ENCODE measurements at regions not wholly inside any gene's neighbourhood (a gene's known extent, or its start where the extent isn't known, plus 50 kb on each side); places are given as distances from the start of the nearest gene placed in this dataset.

GRCh38 chr13:78777396-78777795 lies 118.4 kb upstream of the OBI1 start:
- TF ChIP-seq CTCF (IDR thresholded peaks at IDR 0.05; ENCODE audit: low read depth, low read length, poor library complexity, severe bottlenecking): no peak
- no peak for TF ChIP-seq EZH2phosphoT487 (IDR thresholded peaks at IDR 0.05; ENCODE audit: borderline replicate concordance, low read length)
- no peaks in the 10 kb centered on the region for H3K4me1 ChIP-seq (ENCODE audit: control insufficient read depth, low read length)
- H3K9me2 ChIP-seq (replicated peaks; ENCODE audit: control insufficient read depth, low read length): no peaks in the 10 kb centered on the region
- H3F3A ChIP-seq (ENCODE audit: control insufficient read depth, insufficient read depth): no peaks in the 10 kb centered on the region
- H3K79me2 ChIP-seq (ENCODE audit: control insufficient read depth, low read length): no peaks in the 10 kb centered on the region
- no peaks in the 10 kb centered on the region for H3K36me3 ChIP-seq (ENCODE audit: control insufficient read depth, low read length)
- H3K27ac ChIP-seq (ENCODE audit: low read depth, low read length): no peak overlapping the region
- no peaks in the 10 kb centered on the region for H4K20me1 ChIP-seq (ENCODE audit: control insufficient read depth, insufficient read depth, low read depth, low read length)
- H3K27me3 ChIP-seq (ENCODE audit: control insufficient read depth, low read length): 0 out of 2 replicates have a peak, but pooled peaks cover 2% of the 10 kb centered on the region
- no peak overlapping the region for H3K4me3 ChIP-seq (ENCODE audit: low read length)
- H3K4me2 ChIP-seq (ENCODE audit: low read length): no peak overlapping the region
- H3K9me3 ChIP-seq (ENCODE audit: control insufficient read depth, insufficient read depth, low read length): no peaks in the 10 kb centered on the region

GRCh38 chr13:78772933-78773332 lies 114.0 kb upstream of the OBI1 start:
- Histone ChIP-seq H3F3A (ENCODE audit: control insufficient read depth, insufficient read depth) (no peaks in the 10 kb centered on the region), H3K9me2 (replicated peaks; ENCODE audit: control insufficient read depth, low read length) (no peaks in the 10 kb centered on the region), H3K36me3 (ENCODE audit: control insufficient read depth, low read length) (no peaks in the 10 kb centered on the region), H3K4me3 (ENCODE audit: low read length) (no peak overlapping the region), H4K20me1 (ENCODE audit: control insufficient read depth, insufficient read depth, low read depth, low read length) (no peaks in the 10 kb centered on the region), H3K79me2 (ENCODE audit: control insufficient read depth, low read length) (no peaks in the 10 kb centered on the region), H3K27me3 (ENCODE audit: control insufficient read depth, low read length) (no peaks in the 10 kb centered on the region), H3K27ac (ENCODE audit: low read depth, low read length) (no peak overlapping the region), H3K4me2 (ENCODE audit: low read length) (no peak overlapping the region), H3K9me3 (ENCODE audit: control insufficient read depth, insufficient read depth, low read length) (no peaks in the 10 kb centered on the region), H3K4me1 (ENCODE audit: control insufficient read depth, low read length) (no peaks in the 10 kb centered on the region)
- TF ChIP-seq CTCF (IDR thresholded peaks at IDR 0.05; ENCODE audit: low read depth, low read length, poor library complexity, severe bottlenecking) (no peak), EZH2phosphoT487 (IDR thresholded peaks at IDR 0.05; ENCODE audit: borderline replicate concordance, low read length) (no peak)

DNA sequence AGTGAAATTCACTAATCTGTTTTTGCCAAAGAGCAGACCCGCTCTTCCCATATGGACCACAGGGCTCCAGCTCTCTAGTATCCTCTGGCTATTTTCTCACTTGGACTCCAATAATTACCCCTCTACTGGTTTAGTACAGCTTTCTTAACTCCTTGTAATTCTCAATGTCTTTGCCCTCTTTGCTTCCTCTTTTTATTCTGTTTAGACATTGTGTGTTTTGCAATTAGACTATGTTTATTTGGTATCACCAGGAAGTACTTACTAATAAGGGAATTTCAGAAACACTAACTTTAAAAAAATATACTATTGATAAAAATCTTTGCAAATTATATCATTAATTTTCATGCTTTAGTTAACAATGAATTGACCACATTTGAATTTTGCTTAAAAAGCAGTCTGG lies 111.6 kb upstream of the OBI1 start:
- Histone ChIP-seq H3K4me1 (ENCODE audit: control insufficient read depth, low read length) (no peaks in the 10 kb centered on the region), H3K79me2 (ENCODE audit: control insufficient read depth, low read length) (no peaks in the 10 kb centered on the region), H3K4me2 (ENCODE audit: low read length) (no peak overlapping the region), H3K27me3 (ENCODE audit: control insufficient read depth, low read length) (no peaks in the 10 kb centered on the region), H3K27ac (ENCODE audit: low read depth, low read length) (no peak overlapping the region), H3K36me3 (ENCODE audit: control insufficient read depth, low read length) (no peaks in the 10 kb centered on the region), H4K20me1 (ENCODE audit: control insufficient read depth, insufficient read depth, low read depth, low read length) (no peaks in the 10 kb centered on the region), H3K4me3 (ENCODE audit: low read length) (no peak overlapping the region), H3F3A (ENCODE audit: control insufficient read depth, insufficient read depth) (no peaks in the 10 kb centered on the region), H3K9me2 (replicated peaks; ENCODE audit: control insufficient read depth, low read length) (no peaks in the 10 kb centered on the region), H3K9me3 (ENCODE audit: control insufficient read depth, insufficient read depth, low read length) (no peaks in the 10 kb centered on the region)
- TF ChIP-seq EZH2phosphoT487 (IDR thresholded peaks at IDR 0.05; ENCODE audit: borderline replicate concordance, low read length): no peak
- no peak for TF ChIP-seq CTCF (IDR thresholded peaks at IDR 0.05; ENCODE audit: low read depth, low read length, poor library complexity, severe bottlenecking)

- H4K20me1 ChIP-seq (ENCODE audit: control insufficient read depth, insufficient read depth, low read depth, low read length): no peaks in the 10 kb centered on the region
- no peak overlapping the region for H3K4me3 ChIP-seq (ENCODE audit: low read length)
- H3K4me2 ChIP-seq (ENCODE audit: low read length): no peak overlapping the region
- no peaks in the 10 kb centered on the region for H3K9me2 ChIP-seq (replicated peaks; ENCODE audit: control insufficient read depth, low read length)
- no peaks in the 10 kb centered on the region for H3K27me3 ChIP-seq (ENCODE audit: control insufficient read depth, low read length)
- no peak overlapping the region for H3K27ac ChIP-seq (ENCODE audit: low read depth, low read length)
- no peaks in the 10 kb centered on the region for H3K36me3 ChIP-seq (ENCODE audit: control insufficient read depth, low read length)
- no peaks in the 10 kb centered on the region for H3F3A ChIP-seq (ENCODE audit: control insufficient read depth, insufficient read depth)
- no peaks in the 10 kb centered on the region for H3K4me1 ChIP-seq (ENCODE audit: control insufficient read depth, low read length)
- TF ChIP-seq CTCF (IDR thresholded peaks at IDR 0.05; ENCODE audit: low read depth, low read length, poor library complexity, severe bottlenecking) (no peak), EZH2phosphoT487 (IDR thresholded peaks at IDR 0.05; ENCODE audit: borderline replicate concordance, low read length) (no peak)
- H3K79me2 ChIP-seq (ENCODE audit: control insufficient read depth, low read length): no peaks in the 10 kb centered on the region
- no peaks in the 10 kb centered on the region for H3K9me3 ChIP-seq (ENCODE audit: control insufficient read depth, insufficient read depth, low read length)
Measured at GRCh38 chr13:78768950-78769349, 110.0 kb upstream of the OBI1 start.
